ENCODE measurements at regions not wholly inside any gene's neighbourhood (a gene's known extent, or its start where the extent isn't known, plus 50 kb on each side); places are given as distances from the start of the nearest gene placed in this dataset.
"Not testable (repeated sequence)": the region's sequence is repeated elsewhere in the genome, so short reads cannot be mapped to it uniquely, and the experiment has no call there.

DNA sequence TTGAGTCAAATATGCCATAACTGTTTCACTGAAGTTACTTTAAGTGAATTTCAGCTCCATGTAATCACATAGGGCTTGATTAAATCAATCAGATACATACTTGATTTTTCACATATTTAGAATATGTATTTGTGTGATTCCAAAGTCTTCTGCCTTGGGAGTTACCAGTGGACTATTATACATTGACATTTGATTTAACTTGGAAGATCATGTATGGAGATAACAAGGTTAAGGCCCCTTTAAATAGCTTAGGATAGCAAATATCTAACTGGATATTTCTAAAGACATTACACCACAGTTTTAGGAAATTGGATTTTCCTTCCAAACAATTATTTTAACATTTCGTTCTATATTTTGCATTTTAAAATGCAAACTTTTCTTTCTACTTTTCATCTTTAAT, 405.0 kb downstream of the RAP2B start:
- DNase-seq, result no peak

DNA sequence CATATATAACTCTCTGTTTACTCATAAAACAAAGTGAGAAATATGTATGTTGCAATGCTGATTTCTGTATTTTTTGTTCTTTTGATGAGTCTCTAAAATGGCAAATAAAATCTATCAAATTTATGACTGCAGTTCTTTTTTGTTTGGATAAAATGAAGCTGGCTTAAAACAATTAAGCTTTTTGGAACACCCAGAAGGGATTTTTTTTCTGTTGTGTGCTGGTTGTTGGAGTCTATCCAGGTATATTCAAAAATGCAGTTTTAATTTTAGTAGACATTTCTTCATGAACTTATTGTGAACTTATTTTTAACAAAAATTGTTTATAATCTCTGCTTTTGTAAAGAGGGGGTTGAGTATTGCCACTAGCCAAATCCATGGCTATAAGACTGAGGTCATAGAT, 405.5 kb downstream of the RAP2B start:
- DNase-seq, result no peak

DNA sequence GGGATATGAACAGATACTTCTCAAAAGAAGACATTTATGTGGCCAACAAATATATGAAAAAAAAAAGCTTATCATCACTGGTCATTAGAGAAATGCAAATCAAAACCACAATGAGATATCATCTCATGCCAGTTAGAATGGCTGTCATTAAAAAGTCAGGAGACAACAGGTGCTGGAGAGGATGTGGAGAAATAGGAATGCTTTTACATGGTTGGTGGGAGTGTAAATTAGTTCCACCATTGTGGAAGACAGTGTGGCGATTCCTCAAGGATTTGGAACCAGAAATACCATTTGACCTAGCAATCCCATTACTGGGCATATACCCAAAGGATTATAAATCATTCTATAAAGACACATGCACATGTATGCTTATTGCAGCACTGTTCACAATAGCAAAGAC, 408.5 kb downstream of the RAP2B start:
- DNase-seq, result not testable (repeated sequence)

DNA sequence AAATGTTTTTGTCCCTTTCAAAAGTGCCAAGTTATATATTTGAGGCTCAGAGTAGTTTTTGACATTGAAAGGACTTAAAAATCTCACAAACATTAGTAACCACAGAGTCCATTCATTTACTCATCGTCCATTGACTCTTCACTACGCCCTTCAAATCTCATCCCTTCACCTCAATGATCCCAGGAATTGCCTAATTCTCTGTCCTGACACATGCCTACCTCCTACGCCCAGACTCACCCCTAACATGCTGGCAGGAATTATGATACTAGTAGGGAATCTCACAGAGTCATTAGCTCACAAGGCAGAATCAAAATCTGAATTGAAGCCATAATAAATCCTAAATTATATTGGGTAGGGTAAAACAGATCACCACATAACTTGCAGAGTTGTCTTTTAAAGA, 410.1 kb downstream of the RAP2B start:
- DNase-seq, result no peak

DNA sequence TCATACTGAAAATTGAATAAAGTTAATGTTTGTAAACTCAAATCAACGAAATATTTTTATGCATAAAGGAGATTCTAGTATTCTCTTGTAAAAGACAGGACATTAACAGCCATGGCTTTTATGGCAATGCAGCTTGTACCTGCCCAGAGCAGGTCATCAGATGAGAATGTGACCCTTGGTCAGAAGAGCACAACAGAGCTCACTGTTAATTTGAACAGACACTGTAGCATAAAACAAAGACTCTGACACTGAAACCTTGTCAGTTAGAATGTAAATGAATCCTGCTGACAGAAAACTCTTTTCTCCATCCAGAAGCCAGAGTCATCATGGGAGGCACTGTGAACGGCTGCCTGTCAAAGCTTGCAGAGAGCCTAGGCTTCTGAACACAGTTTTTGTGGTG, 410.6 kb downstream of the RAP2B start:
- no peak for DNase-seq

DNA sequence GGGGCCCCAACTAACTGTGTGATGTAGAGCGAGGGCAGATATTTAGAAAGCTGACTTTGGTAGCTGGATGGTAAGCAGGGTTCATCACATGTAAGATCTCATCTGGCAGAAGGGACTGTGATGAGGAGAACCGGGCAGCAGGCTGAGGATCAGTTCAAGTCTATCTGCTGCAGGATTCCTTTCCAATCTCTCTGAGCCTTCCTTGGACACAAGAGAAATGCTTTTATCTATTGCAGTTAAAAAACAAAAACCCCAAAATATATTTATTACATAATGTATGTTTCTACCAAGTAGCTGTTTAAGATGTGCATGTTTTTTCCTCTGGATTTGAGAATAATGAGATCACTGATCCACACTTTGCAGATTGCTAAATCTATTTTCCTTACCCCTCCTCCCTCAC, 411.5 kb downstream of the RAP2B start:
- DNase-seq, result no peak

DNA sequence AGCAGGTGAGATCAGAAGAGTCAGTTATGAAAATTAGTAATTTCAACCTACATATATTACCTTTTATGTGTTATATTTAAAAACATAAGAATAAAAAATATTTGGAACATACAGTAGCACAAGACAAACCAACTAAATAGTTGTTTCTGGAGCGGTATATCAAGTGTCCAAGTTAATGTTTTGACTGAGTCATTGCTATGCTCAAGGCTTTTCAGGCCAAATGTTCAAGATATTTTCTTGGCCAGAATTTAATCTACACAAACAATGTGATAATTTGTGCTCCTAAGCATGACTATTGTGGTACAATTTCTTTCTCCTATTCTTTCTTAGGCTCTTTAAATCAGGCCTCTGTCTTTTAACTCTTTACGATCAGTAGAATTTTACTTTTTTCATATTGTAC, 412.4 kb downstream of the RAP2B start:
- DNase-seq, result no peak

DNA sequence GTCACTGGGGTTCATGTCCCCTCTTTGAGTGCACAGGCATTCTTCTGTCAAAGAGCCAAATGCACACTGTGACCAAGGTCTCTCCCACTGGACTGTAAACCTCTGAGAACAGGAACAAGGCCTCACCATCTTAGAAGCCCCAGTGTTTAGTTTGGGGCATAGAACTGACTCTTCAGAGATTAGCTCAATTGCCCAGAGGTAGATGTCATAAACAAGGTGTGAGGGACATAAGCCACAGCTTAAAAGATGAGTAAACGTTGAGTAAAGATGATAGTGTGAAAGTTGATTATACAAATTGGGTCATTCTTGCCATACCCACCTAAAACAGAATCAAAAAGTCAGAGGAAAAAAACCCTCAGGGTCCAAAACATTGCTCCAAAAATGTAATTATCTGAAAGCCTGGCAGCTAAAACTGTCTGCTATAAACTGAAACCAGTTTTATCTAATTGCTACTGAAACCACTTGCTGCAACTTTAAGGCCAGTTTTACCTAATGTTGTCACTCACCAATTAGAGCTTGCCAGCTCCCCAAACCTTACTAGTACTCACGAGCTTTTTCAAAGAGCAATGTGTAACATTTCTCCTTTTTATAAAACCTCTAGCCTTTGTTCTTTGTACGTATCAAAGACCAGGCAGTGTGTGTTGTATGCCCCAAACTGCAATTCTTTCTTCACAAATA, 415.2 kb downstream of the RAP2B start:
- no peak for DNase-seq

DNA sequence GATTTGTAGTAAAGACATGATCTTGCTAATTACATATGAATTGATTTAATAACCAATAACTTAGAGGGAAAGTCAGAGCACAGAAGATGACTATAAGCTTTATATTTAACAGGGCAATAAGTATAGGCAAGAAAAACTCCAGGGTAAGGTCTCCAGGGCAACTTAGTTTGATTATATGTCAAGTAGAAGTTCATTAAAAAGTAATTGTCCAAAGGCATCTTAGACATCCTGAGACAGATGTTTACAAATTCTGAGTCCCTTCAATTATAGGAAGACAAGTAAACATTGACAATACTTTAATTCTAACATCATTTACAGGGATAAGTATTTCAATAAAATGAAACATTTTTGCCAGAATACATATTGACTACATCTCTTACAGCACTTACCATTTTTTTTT, 416.0 kb downstream of the RAP2B start:
- no peak for DNase-seq

DNA sequence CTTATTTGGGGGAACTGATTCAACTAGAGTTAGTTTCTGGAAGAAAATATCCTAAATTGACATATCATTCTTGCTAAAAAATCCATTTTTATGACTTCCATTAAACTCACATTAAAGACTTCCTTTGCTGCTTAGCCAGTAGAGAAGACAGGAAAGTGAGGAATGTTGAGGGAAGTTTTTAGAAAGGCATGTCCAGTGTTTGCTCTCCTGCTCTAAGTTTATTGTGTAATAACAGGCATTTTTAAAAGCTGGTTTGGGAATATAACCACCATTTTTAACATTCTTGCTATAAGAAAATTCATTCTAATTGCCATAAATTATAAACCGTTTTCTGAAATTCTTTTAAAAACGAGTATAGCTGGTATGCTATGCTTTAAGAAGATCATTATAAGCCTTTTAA, 428.0 kb downstream of the RAP2B start:
- no peak for DNase-seq

DNA sequence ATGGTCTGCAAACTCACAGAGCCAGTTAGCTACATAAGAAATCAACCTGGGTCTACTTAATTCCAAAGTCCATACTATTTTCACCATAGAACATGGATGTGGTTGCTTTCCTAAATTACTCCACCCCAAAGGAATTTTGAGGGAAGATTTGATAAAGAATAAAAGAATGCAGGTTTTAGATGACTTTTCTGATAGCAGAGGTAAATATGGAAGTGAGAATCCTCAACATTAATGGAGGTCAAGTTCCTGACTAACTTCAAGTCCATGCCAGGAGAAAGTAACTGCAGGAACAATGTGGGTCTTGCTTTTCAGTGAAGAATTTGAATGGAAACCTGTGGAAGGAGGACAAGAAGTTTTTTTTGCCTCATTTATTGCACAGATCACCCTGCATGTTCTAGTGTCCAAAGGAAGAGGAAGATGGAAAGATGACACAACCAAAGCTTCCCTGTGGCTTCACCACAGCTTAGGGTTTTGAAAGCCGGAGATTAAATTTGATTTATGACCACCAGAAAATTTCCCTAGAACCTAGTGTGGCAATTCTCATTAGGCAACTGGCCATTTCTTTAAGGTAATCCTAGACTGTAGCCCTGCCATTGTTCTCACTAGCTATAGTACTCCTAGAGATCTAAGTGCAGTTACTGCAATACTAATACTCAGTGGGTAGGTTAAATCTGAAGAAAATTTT, 429.7 kb downstream of the RAP2B start:
- DNase-seq, result no peak

DNA sequence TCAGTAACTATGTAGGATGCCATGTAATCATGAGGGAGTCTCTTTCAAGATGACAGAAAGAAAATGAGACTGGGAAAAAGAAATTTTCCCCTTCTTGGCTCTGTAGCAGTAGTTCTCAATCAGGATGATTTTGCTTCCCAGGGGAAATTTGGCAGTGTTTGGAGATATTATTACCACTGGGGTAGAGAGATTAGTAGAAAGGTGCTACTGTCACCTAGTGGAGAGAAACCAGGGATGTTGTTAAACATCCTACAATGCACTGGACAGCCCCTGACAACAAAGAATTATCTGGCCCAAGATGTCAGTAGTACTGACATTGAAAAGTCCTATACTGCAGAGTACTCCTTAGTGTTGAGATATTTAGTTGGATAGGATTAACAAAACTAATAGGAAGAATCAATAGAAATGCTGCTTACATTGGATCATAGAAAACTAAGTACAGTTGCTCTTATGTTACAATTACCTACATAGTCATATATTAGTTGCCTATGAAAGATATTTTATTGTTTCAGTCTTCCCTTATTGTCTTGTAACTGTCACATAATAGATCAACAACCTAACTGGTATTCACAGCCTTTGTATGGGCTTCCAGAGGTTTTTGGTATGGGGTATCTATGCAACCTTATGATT, 433.3 kb downstream of the RAP2B start:
- peak; percentile 52 for DNase-seq

DNA sequence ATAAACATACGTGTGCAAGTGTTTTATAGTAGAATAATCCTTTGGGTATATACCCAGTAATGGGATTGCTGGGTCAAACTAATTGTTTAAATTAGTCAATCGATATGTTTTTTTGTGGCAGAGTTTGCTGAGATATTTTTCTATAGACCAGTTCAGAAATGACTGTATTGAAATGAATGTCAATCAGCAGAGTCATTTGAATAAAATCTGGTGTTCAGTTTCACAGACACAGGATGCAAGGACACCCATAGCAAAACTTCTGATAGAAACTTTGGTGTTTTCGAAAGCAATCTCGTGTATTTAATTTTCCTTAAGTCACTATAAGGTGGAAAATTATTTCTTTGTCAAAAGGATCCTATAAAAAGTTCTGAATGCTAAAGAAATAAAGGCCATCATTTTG, 434.4 kb downstream of the RAP2B start:
- DNase-seq, result no peak

DNA sequence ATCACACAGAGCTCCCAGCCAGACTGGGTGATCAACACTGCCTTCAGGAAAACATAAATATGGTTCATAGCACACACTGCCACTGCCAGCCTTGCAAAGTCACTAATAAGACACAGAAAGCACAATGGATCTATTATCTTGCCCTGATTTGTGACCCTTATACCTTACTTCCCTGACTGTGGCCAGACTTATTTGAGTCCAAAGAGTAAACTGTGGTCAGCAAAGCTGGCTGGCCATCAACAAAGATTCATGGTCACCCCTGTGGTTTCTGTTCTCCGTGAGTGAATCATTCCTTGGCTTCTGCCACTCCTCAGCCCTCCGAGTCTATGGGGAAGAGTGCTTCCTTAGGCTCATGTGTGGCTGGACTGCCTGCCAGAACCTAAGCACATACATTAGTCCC, 437.7 kb downstream of the RAP2B start:
- DNase-seq, result peak; percentile 58

DNA sequence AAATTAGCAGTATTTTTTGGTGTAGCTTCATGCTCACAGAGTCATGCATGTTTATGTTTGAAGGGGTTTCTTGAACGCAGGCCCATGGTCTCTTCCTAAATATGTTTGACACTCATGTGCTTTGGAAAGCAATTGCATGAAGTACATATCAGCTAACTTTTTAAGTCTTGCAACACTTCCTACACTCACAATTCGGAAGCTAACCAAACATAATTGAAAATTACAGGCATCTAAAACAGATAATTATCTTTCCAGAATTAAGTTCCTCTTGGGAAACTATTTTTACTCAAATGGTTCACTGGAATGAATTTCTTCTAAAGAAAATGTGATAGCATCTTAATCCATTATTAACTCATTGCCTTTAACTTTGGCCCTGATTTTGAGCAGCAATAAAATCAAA, 438.9 kb downstream of the RAP2B start:
- DNase-seq, result no peak

DNA sequence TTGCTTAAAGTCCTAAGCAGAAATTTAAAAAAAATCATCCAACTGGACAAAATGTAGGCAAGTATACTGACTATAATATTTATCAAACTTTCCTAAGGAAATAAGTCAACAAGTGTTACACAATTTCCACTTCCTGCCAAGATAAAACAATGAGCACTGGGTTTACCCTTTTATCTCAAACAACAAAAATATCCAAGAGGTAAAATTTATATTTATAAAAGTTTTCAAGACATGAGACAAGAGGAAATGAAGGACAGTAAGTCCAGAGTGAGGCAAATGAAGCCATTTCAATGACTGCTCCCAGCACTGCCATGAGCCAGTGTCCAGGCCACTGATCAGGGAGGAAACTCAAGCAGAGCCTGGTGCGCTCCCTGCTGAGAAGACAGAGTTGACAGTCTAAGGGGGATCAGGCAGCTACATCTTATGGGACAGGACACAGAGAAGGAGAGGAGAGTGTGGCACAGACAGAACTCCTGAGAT, 439.4 kb downstream of the RAP2B start:
- DNase-seq, result no peak

DNA sequence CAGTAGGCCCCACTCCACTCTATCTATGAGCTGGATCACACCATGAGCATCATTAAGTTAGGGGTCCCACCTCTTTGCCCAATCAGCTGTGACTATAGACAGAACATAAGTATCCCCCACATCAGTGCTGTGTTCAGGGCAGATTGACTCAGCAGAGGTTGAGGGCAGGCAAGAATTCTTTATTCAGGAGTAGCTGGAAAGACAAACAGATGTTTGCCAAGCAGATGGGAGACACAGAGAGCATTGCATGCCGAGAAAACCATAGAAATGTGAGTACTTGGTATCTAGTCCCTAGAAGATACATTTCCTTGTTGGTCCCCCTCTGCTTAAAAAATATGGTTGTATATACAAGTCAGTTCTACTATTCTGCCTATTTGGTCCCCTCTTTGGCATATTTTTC, 440.8 kb downstream of the RAP2B start:
- no peak for DNase-seq

DNA sequence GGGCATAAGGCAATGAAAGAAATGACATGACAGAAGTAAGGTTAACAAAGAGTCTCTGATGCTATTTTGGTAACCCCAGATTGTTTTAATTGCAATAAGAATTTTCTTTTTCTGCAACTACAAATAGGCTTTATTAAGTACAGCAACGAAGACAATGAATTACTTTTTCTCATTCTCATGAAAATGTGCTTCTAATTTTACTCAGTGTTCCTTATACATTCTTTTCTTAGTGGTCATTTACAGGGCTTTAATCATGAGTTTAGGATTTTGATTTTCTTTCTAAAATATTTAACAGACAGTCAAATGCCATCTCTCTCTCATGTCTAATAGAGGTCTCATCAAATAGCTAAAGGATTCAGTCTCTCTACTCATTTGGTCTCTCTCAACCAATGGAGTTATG, 452.1 kb downstream of the RAP2B start:
- no peak for DNase-seq

DNA sequence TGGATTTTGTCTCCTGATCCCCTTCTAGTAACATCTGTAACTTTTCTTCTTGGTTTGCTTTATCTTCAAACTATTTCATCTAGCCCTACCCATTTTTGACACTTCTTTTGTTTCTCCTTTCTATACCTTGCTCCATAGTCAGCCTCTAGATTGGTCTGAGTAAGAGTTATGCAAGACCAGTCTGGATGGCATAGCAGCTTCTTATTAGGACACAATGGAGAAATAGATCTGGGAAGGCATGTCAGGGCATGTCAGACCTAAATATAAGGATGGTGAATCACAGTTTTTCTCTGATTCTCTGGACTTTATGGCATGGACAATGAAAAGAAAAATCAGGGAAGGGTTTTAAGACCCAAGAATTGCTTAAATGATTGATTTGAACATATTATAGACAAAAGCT, 452.5 kb downstream of the RAP2B start:
- DNase-seq, result peak; percentile 8

DNA sequence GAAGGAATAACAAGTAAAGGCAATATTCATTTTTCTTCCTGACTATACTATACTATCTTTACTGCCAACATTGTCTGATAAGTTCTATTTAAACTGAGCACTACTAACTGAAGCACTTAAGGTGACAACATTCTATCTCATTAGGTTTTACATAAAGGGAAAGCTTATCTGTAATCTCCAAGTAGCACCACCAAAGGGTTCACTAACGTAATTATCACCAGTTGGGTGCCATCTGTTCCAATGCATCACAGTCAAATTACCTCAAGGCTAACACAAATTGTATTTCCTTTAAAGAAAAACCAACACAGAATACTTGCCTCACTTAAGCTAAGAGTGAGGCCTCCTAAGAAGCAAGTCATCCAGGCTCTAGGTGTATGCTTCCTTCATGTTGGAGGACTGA, 453.8 kb downstream of the RAP2B start:
- no peak for DNase-seq

DNA sequence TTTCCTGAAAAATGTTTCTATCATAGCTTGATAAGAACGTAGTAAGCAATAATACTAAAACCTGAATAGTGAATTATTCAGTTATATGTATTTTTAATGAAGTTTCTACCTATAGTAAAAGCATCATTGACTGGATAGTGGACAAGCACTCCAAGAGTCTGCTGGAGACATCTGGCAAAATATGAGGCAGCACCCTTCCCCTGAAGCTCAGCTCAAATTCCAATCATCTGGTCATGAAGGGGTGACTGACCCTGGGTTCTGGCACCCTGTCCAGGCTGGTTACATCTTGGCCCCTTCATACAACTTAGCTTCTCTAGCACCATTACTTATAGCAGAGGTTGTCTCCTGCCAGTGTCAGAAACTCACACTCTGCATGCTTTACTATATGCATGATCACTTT, 455.4 kb downstream of the RAP2B start:
- no peak for DNase-seq

DNA sequence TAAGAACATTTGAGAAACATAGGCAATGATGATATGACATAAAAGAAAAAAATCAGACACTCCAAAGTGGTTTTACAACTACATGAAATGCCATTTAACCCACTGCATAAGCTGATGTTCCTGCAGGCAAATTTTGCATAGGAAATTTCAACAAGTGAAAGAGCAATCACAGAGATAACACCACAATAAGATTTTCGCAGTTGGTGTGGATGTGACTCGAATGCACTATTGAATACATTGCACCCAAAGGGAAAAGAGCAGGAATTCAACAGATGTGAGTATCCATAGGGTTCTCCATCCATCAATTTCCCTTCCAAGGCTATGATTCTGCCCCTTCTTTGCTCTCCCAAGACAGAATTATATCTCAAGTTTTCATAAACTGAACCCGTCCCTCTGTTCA, 456.1 kb downstream of the RAP2B start:
- no peak for DNase-seq

DNA sequence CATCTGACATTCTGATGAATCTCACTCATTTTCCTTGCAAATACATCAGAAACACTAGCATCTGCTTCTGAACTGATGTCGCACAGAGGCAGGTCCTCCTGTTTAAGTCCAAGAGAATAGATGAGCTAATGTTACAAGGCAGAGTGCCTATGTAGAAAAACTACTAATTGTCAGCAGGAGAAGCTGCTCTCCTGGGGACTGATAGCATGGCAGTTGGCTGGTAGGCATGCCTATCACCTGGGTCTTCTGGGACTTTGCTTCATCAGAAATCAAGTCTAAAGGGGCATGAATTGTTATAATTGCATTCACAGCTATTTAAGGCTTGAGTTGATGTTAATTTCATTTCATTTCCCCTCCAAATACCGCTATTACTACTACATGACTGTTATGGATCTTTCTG, 457.2 kb downstream of the RAP2B start:
- DNase-seq, result no peak

DNA sequence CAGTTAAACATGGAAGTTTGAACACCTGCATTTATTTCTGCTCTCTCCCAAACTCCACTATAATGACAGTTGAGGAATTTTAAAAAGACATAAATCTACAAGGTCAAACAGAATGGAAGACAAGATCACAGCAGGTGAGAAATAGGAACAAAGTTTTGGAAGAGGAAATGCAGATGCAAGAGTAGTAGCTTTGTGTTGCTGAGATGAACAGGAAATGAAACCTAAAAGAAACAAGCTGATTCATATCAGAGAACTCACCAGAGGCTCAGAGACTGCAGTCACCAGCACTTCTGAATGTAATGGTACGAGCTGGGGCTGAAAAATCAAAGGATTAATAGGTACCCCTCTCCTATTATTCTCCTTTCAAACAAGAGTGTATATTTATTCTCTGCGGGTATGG, 459.9 kb downstream of the RAP2B start:
- no peak for DNase-seq

DNA sequence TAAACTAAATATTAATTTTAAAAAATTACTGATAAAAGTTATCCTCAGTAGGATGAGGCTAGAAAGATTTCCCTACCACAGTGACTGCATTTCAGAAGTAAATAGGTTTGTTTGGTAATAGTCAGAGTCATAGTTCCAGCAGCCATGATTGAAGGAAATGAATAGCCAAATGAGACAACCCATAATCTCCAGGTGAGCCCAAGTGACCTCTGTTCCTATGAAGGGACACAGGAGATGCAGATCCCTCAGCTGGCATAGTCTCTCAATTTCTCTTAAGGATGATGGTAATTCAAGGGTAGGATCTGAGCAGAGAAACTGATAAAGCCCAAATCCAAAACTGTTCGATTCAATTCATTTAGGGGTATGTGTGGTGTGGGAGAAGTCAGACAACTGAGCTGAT, 461.8 kb downstream of the RAP2B start:
- DNase-seq, result no peak

Data from kidney glomerular epithelial cell (primary cell).